Upper lobe of left lung (tissue), 4 donors: ENCODE measurements at regions not wholly inside any gene's neighbourhood (a gene's known extent, or its start where the extent isn't known, plus 50 kb on each side); places are given as distances from the start of the nearest gene placed in this dataset.

Source experiments
- POLR2AphosphoS5 ChIP-seq, 2 donors: sonication (generic); formaldehyde crosslinking; IDR thresholded peaks; one replicate each; pipeline ENCODE4 v1.5.1; 2017; ENCODE audit warnings: antibody characterized with exemption in 2 of 2
- TF ChIP-seq, protein P1 (sequence below), 6 experiments: fragments of 450-650 bp in 4 of 6; fragments of 200-600 bp in 2 of 6; sonication (generic) in 2 of 6; IDR thresholded peaks; one replicate each; pipeline ENCODE4 v1.5.1; 2016 to 2019; ENCODE audit warnings: antibody characterized with exemption in 6 of 6

DNA sequence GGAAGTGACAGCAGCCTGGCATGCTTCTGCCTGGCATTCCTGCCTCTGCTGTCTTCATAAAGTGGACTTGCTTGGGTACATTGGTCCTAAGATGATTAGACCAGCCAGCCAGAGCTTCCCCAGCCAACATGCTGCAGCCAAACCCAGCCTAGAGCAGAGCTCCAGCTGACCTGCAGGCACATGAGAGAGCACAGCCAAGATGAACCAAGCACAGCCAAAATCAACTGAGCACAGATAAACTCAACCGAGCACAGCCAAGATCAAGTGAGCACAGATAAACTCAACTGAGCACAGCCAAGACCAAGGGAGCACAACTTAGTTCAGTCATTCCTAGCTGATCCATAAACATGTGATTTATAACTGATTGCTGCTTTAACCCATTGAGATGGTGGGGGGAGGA is 266.5 kb downstream of the MSX2 start:
- TF ChIP-seq POLR2AphosphoS5 (IDR thresholded peaks at IDR 0.05): no peak
- TF ChIP-seq, protein P1, sequence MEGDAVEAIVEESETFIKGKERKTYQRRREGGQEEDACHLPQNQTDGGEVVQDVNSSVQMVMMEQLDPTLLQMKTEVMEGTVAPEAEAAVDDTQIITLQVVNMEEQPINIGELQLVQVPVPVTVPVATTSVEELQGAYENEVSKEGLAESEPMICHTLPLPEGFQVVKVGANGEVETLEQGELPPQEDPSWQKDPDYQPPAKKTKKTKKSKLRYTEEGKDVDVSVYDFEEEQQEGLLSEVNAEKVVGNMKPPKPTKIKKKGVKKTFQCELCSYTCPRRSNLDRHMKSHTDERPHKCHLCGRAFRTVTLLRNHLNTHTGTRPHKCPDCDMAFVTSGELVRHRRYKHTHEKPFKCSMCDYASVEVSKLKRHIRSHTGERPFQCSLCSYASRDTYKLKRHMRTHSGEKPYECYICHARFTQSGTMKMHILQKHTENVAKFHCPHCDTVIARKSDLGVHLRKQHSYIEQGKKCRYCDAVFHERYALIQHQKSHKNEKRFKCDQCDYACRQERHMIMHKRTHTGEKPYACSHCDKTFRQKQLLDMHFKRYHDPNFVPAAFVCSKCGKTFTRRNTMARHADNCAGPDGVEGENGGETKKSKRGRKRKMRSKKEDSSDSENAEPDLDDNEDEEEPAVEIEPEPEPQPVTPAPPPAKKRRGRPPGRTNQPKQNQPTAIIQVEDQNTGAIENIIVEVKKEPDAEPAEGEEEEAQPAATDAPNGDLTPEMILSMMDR (IDR thresholded peaks at IDR 0.05): no peak
